Tibial nerve (tissue), 4 donors: ENCODE measurements at regions not wholly inside any gene's neighbourhood (a gene's known extent, or its start where the extent isn't known, plus 50 kb on each side); places are given as distances from the start of the nearest gene placed in this dataset.

ENCODE experiments used
- DNase-seq, 2 donors: peaks; one replicate each; pipeline ENCODE4 v3.0.0-alpha.2; 2019; ENCODE audit warnings: low spot score in 2 of 2
- H3K27ac ChIP-seq, 4 donors: fragments of 200-600 bp; sonication (generic) in 3 of 4; one replicate each; pipeline ENCODE4 v1.5.1; 2017 to 2019; ENCODE audit warnings: mild to moderate bottlenecking in 1 of 4
- H3K27me3 ChIP-seq, 2 donors: fragments of 200-600 bp; sonication (generic) in 1 of 2; one replicate each; pipeline versions ENCODE4 v1.5.1 to v1.6.0; 2017 to 2019
- H3K36me3 ChIP-seq, 3 donors: fragments of 200-600 bp; sonication (generic); one replicate each; pipeline ENCODE4 v1.5.1; 2018 to 2019
- H3K4me1 ChIP-seq, 4 donors: fragments of 200-600 bp; sonication (generic) in 3 of 4; one replicate each; pipeline ENCODE4 v1.5.1; 2017 to 2019
- H3K4me3 ChIP-seq, 4 donors: fragments of 200-600 bp; sonication (generic) in 3 of 4; one replicate each; pipeline ENCODE4 v1.5.1; 2017 to 2019; ENCODE audit warnings: mild to moderate bottlenecking in 1 of 4, moderate library complexity in 1 of 4
- H3K9me3 ChIP-seq, 4 donors: fragments of 200-600 bp; sonication (generic) in 3 of 4; one replicate each; pipeline ENCODE4 v1.5.1; 2017 to 2019
- EP300 ChIP-seq, 2 donors: sonication (generic); formaldehyde crosslinking; IDR thresholded peaks; one replicate each; pipeline ENCODE4 v1.6.1; 2017; ENCODE audit warnings: antibody characterized with exemption in 2 of 2, mild to moderate bottlenecking in 1 of 2
- POLR2A ChIP-seq, 2 donors: fragments of 450-650 bp; IDR thresholded peaks; one replicate each; pipeline ENCODE4 v1.6.1; 2017; ENCODE audit warnings: antibody characterized with exemption in 2 of 2, mild to moderate bottlenecking in 2 of 2, moderate library complexity in 2 of 2
- WGBS, 2 donors: methylation state at CpG; one replicate each; pipeline ENCODE4 v1.1.5; 2018; 5-methylcytosine and 5-hydroxymethylcytosine counted together
- TF ChIP-seq, protein P1 (sequence below), 5 experiments: fragments of 200-600 bp in 3 of 5; fragments of 450-650 bp in 2 of 5; sonication (generic) in 3 of 5; IDR thresholded peaks; one replicate each; pipeline ENCODE4 v1.5.1; 2016 to 2019; ENCODE audit warnings: antibody characterized with exemption in 5 of 5, mild to moderate bottlenecking in 3 of 5, moderate library complexity in 2 of 5

DNA sequence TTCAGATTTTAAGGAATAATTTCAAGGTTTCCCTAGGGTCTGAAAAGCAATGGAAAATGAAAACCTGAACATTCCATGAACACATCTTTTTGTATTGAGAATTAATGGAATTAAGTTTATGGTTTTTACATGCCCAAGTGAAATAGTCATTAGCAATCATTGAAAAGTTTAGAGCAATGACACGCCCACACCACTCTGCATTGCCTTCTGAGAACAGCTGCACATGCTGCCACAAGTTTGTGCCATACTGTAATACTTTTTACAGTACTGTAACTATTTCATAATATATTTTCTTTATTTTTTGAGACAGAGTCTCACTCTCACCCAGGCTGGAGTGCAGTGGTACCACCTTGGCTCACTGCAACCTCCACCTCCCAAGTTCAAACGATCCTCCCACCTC lies 345.2 kb upstream of the PMFBP1 start:
- no peaks in the 10 kb centered on the region for H3K27me3 ChIP-seq
- no peak overlapping the region for H3K27ac ChIP-seq
- H3K4me3 ChIP-seq, result no peak overlapping the region
- H3K4me1 ChIP-seq, result no peaks in the 10 kb centered on the region
- no peaks in the 10 kb centered on the region for H3K36me3 ChIP-seq
- 94 to 97% methylated on average over 2 of the region's 2 CpGs for WGBS, 2 donors
- H3K9me3 ChIP-seq, result peaks cover 0 to 8% (median 0%) of the 10 kb centered on the region in 4 donors
- DNase-seq, result no peak
- no peak for TF ChIP-seq EP300 (IDR thresholded peaks at IDR 0.05)
- TF ChIP-seq, protein P1, sequence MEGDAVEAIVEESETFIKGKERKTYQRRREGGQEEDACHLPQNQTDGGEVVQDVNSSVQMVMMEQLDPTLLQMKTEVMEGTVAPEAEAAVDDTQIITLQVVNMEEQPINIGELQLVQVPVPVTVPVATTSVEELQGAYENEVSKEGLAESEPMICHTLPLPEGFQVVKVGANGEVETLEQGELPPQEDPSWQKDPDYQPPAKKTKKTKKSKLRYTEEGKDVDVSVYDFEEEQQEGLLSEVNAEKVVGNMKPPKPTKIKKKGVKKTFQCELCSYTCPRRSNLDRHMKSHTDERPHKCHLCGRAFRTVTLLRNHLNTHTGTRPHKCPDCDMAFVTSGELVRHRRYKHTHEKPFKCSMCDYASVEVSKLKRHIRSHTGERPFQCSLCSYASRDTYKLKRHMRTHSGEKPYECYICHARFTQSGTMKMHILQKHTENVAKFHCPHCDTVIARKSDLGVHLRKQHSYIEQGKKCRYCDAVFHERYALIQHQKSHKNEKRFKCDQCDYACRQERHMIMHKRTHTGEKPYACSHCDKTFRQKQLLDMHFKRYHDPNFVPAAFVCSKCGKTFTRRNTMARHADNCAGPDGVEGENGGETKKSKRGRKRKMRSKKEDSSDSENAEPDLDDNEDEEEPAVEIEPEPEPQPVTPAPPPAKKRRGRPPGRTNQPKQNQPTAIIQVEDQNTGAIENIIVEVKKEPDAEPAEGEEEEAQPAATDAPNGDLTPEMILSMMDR (IDR thresholded peaks at IDR 0.05), result no peak
- TF ChIP-seq POLR2A (IDR thresholded peaks at IDR 0.05), result no peak

DNA sequence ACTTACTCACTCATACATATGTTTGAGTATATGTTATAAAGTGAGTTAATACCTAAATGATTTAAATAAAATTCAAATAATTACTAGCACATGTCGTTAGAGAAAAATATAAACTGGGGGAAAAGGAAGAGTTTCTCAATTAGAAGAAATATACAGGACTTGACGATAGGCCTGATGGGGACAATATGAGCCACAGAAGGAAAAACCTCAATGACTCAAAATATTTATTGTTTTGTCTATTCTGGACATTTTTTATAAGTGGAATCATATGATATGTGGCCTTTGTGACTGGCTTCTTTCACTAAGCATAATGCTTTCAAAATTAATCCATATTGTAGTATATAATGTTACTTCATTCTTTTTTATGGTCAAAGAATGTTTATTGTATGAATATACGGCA lies 339.2 kb upstream of the PMFBP1 start:
- no peaks in the 10 kb centered on the region for H3K9me3 ChIP-seq
- H3K36me3 ChIP-seq, result no peaks in the 10 kb centered on the region
- H3K27ac ChIP-seq, result no peak overlapping the region
- no peak for TF ChIP-seq EP300 (IDR thresholded peaks at IDR 0.05)
- TF ChIP-seq POLR2A (IDR thresholded peaks at IDR 0.05), result no peak
- TF ChIP-seq, protein P1 (IDR thresholded peaks at IDR 0.05), result no peak
- H3K27me3 ChIP-seq, result no peaks in the 10 kb centered on the region
- no peak overlapping the region for H3K4me3 ChIP-seq
- 74 to 76% methylated on average over 3 of the region's 3 CpGs for WGBS, 2 donors
- no peaks in the 10 kb centered on the region for H3K4me1 ChIP-seq
- DNase-seq, result no peak

DNA sequence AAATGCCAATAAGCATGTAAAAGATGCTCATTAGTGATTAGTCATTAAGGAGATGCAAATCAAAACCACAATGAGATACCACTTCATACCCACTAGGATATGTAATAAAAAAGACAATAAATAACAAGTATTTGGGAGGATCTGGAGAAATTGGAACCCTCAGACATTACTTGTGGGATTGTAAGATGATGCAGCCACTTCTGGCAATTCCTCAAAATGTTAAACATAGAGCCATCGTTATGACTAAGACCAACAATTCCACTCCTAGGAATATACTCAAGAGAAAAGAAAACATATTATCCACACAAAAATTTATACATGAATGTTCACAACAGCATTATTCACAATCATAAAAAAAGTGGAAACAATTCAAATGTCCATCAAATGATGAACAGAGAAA lies 336.2 kb upstream of the PMFBP1 start:
- DNase-seq, result no peak
- WGBS, 2 donors, result 58% methylated on average over 1 of the region's 1 CpG
- TF ChIP-seq POLR2A (IDR thresholded peaks at IDR 0.05), result no peak
- TF ChIP-seq EP300 (IDR thresholded peaks at IDR 0.05), result no peak
- TF ChIP-seq, protein P1 (IDR thresholded peaks at IDR 0.05), result no peak
- Histone ChIP-seq H3K36me3 (no peaks in the 10 kb centered on the region), H3K4me1 (no peaks in the 10 kb centered on the region), H3K4me3 (no peak overlapping the region), H3K9me3 (no peaks in the 10 kb centered on the region), H3K27ac (no peak overlapping the region), H3K27me3 (no peaks in the 10 kb centered on the region)

DNA sequence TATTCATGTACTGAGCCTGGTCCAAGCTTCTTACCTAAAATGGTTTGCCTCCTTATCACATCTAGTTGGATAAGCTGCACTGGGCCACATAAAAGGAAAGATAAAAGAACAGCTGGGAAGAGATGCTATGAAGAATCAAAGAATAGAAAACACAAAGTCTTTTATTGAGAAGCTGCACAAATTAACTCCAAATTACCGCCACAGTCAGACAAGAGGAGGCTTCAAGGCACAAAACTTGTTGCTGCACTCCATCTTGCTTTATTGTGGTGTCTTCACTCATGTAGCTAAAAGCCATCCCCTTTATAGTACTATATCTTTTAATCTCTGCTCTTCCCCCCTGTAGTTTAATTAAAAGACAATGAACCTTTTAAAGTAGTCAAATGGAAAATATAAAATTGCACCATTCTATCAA lies 330.6 kb upstream of the PMFBP1 start:
- Histone ChIP-seq H3K36me3 (no peaks in the 10 kb centered on the region), H3K9me3 (no peaks in the 10 kb centered on the region), H3K4me3 (no peak overlapping the region), H3K4me1 (no peaks in the 10 kb centered on the region), H3K27ac (no peak overlapping the region), H3K27me3 (no peaks in the 10 kb centered on the region)
- DNase-seq, result no peak
- TF ChIP-seq POLR2A (IDR thresholded peaks at IDR 0.05) (no peak), EP300 (IDR thresholded peaks at IDR 0.05) (no peak)
- TF ChIP-seq, protein P1 (IDR thresholded peaks at IDR 0.05), result no peak
- WGBS, 2 donors, result 55 to 68% methylated on average over 1 of the region's 1 CpG

DNA sequence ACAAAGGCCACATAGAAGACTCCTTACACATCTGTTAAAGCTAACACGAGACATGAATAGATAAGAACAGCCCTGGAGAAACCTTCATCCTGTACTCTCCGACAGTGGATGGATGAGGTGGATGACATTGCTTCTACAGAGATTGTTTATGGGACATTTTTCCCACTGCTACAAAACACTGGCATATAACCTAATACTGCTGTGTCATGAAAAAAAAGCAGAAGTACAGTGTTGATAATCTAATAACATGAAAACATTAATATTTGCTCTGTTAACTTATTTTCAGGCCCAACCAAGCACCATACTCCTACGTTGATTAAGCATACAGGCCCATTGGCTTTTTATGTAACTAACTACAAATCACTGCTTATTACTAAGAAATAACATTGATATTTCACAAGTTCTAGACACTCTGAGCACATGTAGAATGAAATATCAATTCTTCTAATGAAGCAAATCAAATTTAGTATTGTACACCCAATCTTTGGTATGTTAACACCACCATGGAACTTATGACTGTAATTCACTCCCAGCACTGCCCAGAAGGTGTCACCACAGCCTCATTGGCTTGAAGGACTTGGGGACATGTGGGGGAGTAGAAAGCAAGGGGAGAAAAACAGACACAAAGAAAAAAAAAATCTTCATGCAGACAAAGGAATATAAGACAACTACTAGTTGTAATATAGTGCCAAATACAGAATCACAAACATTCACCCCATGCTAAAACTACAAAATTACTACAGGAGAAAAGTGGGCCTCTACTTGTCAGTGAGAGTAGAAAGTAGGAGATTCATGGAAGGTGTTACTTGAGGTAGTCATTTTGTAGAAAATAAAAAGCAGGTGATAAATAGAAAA lies 330.0 kb upstream of the PMFBP1 start:
- 74 to 76% methylated on average over 3 of the region's 3 CpGs for WGBS, 2 donors

More for the DNA sequence above, 330.0 kb upstream of the PMFBP1 start:
- Histone ChIP-seq H3K9me3 (no peaks in the 10 kb centered on the region), H3K27ac (no peak overlapping the region), H3K36me3 (no peaks in the 10 kb centered on the region), H3K4me1 (no peaks in the 10 kb centered on the region), H3K27me3 (no peaks in the 10 kb centered on the region), H3K4me3 (no peak overlapping the region)
- DNase-seq, result peak; percentile 28 to 69
- TF ChIP-seq POLR2A (IDR thresholded peaks at IDR 0.05), result no peak
- TF ChIP-seq, protein P1 (IDR thresholded peaks at IDR 0.05), result peak; percentile 51 to 64 (median 60)
